ENCODE measurements at regions not wholly inside any gene's neighbourhood (a gene's known extent, or its start where the extent isn't known, plus 50 kb on each side); places are given as distances from the start of the nearest gene placed in this dataset.

DNA sequence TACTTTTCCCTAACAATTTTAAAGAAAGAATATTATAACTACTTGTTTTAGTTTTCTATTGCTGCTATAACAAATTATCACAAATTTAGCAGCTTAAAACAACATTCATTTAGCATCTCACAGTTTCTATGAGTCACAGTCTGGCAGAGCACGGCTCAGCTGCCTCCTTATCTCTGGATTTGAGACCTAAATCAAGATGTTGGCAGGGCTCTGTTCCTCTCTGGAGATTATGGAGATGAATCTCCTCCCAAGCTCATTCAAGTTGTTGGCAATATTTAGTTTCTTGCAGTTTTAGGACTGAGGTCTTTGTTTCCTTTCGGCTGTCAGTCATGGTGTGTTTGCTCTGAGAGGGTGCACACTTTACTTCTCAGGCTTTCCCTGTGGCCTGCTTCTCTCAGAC, 1065.8 kb upstream of the EYS start:
- TF ChIP-seq, protein P1, sequence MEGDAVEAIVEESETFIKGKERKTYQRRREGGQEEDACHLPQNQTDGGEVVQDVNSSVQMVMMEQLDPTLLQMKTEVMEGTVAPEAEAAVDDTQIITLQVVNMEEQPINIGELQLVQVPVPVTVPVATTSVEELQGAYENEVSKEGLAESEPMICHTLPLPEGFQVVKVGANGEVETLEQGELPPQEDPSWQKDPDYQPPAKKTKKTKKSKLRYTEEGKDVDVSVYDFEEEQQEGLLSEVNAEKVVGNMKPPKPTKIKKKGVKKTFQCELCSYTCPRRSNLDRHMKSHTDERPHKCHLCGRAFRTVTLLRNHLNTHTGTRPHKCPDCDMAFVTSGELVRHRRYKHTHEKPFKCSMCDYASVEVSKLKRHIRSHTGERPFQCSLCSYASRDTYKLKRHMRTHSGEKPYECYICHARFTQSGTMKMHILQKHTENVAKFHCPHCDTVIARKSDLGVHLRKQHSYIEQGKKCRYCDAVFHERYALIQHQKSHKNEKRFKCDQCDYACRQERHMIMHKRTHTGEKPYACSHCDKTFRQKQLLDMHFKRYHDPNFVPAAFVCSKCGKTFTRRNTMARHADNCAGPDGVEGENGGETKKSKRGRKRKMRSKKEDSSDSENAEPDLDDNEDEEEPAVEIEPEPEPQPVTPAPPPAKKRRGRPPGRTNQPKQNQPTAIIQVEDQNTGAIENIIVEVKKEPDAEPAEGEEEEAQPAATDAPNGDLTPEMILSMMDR (conservative IDR thresholded peaks at IDR 0.05; ENCODE audit: low read depth, low read length), result no peak
- TF ChIP-seq EZH2 (IDR thresholded peaks at IDR 0.05; ENCODE audit: low read length, unreplicated experiment) (no peak), EZH2phosphoT487 (IDR thresholded peaks at IDR 0.05; ENCODE audit: borderline replicate concordance, low read length) (no peak)
